ENCODE measurements at regions not wholly inside any gene's neighbourhood (a gene's known extent, or its start where the extent isn't known, plus 50 kb on each side); places are given as distances from the start of the nearest gene placed in this dataset.

DNA sequence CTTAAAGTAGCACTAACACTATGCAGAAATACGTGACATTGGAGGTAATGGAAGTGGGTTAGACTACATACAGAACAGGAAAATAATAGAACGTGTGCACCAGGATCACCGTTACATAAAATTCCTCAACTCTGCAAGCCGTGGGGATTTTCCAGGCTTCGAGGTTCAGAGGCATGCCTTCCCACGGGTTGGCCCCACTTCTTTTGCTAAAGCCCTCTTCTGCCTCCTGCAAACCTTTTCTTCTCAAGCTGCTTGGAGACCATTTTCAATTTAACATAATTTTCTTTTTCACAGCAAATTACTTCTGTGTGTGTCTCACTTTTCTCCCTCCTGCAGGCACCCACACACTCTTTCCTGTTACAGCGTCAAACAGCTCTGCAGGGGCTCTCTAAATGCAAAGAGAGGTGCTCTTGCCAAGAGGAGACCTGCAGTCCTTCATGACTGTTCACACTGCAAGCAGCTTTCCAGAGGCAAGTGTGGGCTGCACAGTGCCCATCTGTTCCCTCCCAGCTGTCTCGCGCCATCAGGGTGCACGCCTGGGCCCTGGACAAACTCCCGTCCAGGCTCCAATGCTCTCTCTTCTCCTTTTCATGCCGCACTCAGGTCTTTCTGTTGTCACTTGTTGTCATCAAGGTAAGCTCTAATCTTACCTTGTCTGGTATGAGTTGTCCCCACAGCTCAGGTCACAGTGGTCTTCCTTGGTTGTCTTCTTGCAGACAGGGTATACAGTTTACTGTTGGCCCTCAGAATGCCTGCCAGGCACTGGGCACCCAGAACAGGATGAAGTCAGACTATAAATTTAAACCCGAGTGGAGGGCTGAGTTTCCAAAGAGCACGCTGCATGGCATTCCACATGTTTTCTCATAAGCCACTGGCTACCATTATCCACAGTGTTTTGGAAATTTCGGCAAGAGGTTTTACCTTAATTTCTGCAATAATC lies 164.8 kb upstream of the GGTLC1 start (continued):
- TF ChIP-seq, protein P1, sequence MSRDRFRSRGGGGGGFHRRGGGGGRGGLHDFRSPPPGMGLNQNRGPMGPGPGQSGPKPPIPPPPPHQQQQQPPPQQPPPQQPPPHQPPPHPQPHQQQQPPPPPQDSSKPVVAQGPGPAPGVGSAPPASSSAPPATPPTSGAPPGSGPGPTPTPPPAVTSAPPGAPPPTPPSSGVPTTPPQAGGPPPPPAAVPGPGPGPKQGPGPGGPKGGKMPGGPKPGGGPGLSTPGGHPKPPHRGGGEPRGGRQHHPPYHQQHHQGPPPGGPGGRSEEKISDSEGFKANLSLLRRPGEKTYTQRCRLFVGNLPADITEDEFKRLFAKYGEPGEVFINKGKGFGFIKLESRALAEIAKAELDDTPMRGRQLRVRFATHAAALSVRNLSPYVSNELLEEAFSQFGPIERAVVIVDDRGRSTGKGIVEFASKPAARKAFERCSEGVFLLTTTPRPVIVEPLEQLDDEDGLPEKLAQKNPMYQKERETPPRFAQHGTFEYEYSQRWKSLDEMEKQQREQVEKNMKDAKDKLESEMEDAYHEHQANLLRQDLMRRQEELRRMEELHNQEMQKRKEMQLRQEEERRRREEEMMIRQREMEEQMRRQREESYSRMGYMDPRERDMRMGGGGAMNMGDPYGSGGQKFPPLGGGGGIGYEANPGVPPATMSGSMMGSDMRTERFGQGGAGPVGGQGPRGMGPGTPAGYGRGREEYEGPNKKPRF (IDR thresholded peaks at IDR 0.05; ENCODE audit: low read depth, low read length) = no peak
- TF ChIP-seq TOE1 (IDR thresholded peaks at IDR 0.05; ENCODE audit: borderline replicate concordance) = no peak
- no peak for TF ChIP-seq TOE1 (CRISPR knock-in tag; IDR thresholded peaks at IDR 0.05; ENCODE audit: borderline replicate concordance, low read depth)
- TF ChIP-seq, protein P2, sequence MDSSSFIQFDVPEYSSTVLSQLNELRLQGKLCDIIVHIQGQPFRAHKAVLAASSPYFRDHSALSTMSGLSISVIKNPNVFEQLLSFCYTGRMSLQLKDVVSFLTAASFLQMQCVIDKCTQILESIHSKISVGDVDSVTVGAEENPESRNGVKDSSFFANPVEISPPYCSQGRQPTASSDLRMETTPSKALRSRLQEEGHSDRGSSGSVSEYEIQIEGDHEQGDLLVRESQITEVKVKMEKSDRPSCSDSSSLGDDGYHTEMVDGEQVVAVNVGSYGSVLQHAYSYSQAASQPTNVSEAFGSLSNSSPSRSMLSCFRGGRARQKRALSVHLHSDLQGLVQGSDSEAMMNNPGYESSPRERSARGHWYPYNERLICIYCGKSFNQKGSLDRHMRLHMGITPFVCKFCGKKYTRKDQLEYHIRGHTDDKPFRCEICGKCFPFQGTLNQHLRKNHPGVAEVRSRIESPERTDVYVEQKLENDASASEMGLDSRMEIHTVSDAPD (CRISPR knock-in tag; IDR thresholded peaks at IDR 0.05) = no peak
- no peak for TF ChIP-seq ZBTB17 (CRISPR knock-in tag; IDR thresholded peaks at IDR 0.05)
- TF ChIP-seq NFIX (CRISPR knock-in tag; IDR thresholded peaks at IDR 0.05; ENCODE audit: low read depth) = no peak
- no peak for TF ChIP-seq ARID1B (IDR thresholded peaks at IDR 0.05)
- no peak for TF ChIP-seq BDP1 (IDR thresholded peaks at IDR 0.05; ENCODE audit: insufficient read depth, insufficient read length)
- TF ChIP-seq SIN3B (IDR thresholded peaks at IDR 0.05; ENCODE audit: low read depth) = no peak
- no peak for TF ChIP-seq KDM2B (CRISPR knock-in tag; IDR thresholded peaks at IDR 0.05)
- TF ChIP-seq FOXJ3 (CRISPR knock-in tag; IDR thresholded peaks at IDR 0.05) = no peak
- TF ChIP-seq HNRNPL (IDR thresholded peaks at IDR 0.05; ENCODE audit: low read depth, low read length) = no peak

Measured in K562 (cell line).